C4-2B (cell line): ENCODE measurements at regions not wholly inside any gene's neighbourhood (a gene's known extent, or its start where the extent isn't known, plus 50 kb on each side); places are given as distances from the start of the nearest gene placed in this dataset.

Experiments used
- ZFX ChIP-seq: fragments of 450-650 bp; IDR thresholded peaks from 2 replicates; pipeline ENCODE4 v1.6.1; 2017
- TF ChIP-seq, protein P1 (sequence below): fragments of 450-650 bp; conservative IDR thresholded peaks from 2 replicates; pipeline ENCODE4 v1.5.1; 2017; ENCODE audit warnings: mild to moderate bottlenecking

DNA sequence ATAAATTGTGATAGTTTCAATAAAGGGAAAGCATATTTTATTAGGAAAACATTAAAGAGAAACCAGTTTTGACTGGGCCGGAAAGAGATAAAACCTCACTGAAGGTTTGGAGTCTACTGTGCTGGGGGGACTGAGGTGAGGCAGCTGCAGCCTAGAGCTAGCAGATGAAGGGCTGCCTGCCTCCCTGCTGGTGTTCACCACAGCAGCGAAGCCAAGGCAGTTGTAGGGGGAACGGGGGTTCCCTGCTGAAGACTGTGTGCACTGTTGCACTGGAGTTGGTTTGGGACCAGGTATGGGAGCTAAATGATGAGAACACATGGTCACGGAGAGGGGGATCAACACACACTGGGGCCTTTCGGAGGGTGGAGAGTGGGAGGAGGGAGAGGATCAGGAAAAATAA lies 546.5 kb upstream of the SMIM31 start:
- TF ChIP-seq, protein P1, sequence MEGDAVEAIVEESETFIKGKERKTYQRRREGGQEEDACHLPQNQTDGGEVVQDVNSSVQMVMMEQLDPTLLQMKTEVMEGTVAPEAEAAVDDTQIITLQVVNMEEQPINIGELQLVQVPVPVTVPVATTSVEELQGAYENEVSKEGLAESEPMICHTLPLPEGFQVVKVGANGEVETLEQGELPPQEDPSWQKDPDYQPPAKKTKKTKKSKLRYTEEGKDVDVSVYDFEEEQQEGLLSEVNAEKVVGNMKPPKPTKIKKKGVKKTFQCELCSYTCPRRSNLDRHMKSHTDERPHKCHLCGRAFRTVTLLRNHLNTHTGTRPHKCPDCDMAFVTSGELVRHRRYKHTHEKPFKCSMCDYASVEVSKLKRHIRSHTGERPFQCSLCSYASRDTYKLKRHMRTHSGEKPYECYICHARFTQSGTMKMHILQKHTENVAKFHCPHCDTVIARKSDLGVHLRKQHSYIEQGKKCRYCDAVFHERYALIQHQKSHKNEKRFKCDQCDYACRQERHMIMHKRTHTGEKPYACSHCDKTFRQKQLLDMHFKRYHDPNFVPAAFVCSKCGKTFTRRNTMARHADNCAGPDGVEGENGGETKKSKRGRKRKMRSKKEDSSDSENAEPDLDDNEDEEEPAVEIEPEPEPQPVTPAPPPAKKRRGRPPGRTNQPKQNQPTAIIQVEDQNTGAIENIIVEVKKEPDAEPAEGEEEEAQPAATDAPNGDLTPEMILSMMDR = no peak
- no peak for TF ChIP-seq ZFX
